ENCODE measurements at regions not wholly inside any gene's neighbourhood (a gene's known extent, or its start where the extent isn't known, plus 50 kb on each side); places are given as distances from the start of the nearest gene placed in this dataset.

DNA sequence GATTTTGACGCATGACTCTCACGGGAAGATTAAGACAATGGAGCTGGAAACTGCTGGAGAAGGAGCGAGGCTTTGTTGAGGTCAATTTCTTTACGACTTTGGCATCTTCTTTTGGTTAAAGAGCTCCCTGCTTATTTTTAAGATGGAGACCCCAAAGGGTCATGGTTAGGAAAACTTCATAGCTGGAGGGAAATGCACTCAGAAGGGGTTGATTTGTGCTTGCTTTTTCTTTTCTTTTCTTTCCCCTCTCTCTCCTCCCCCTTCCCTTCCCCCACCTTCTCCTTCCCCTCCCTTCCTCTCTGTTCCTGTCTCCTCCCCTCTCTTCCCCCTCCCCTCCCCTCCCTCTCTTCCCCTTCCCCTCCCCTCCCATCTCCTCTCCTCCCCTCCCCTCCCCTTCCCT, 79.0 kb downstream of the TNP1 start:
- ATAC-seq (no peak), DNase-seq (no peak)
- H3K4me3 ChIP-seq, result no peak overlapping the region
- H3K9me3 ChIP-seq, result no peaks in the 10 kb centered on the region
- H3K27me3 ChIP-seq, result no peaks in the 10 kb centered on the region
- H3K4me1 ChIP-seq, result peaks cover 0 to 11% (median 0%) of the 10 kb centered on the region in 9 donors
- H3K36me3 ChIP-seq, result no peaks in the 10 kb centered on the region
- TF ChIP-seq, protein P1, sequence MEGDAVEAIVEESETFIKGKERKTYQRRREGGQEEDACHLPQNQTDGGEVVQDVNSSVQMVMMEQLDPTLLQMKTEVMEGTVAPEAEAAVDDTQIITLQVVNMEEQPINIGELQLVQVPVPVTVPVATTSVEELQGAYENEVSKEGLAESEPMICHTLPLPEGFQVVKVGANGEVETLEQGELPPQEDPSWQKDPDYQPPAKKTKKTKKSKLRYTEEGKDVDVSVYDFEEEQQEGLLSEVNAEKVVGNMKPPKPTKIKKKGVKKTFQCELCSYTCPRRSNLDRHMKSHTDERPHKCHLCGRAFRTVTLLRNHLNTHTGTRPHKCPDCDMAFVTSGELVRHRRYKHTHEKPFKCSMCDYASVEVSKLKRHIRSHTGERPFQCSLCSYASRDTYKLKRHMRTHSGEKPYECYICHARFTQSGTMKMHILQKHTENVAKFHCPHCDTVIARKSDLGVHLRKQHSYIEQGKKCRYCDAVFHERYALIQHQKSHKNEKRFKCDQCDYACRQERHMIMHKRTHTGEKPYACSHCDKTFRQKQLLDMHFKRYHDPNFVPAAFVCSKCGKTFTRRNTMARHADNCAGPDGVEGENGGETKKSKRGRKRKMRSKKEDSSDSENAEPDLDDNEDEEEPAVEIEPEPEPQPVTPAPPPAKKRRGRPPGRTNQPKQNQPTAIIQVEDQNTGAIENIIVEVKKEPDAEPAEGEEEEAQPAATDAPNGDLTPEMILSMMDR (IDR thresholded peaks at IDR 0.05), result no peak
- intact Hi-C loops (cut with DNase I), result no loop called here
- no peak overlapping the region for H3K27ac ChIP-seq
- WGBS, 2 donors, result 98 to 99% methylated on average over 4 of the region's 4 CpGs

DNA sequence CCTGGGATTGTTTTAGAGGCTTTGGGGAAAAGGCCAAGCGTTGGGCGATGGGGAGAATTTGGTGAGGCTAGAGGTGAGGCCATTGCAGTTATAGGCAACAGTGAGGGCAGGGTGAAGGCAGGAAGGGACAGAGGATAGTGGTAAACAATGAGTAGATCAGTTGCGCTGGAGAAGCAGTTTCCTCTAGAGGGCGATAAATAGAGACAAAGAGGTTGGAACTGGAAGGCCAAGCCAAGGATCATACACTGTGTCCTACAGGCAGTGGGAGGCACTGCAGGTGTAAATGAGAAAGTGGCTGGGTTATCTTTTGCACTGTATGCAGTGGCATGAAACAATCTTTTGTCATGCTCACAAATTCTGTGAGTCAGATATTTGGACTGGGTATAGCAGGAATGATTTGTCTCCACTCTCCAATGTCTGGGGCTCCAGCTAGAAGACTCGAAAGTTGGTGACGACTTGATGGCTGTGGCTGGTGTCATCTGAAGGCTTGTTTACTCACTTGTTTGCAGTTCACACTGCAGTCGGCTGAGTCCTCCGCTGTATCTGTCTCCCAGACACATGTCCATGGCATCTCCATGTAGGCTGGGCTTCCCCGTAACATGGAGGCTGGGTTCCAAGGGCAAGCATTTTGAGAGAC, 82.1 kb downstream of the TNP1 start:
- intact Hi-C loops (cut with DNase I), result loop anchor here in 1 of 10 donors (10.0 kb wide), 1 partner anchor 83 kb away; the partner anchor contains the start of gene IGFBP5
- 90% methylated on average over 9 of the region's 9 CpGs for WGBS, 2 donors
- TF ChIP-seq, protein P1 (IDR thresholded peaks at IDR 0.05), result peak; percentile 16 to 64 (median 45)
- Histone ChIP-seq H3K4me1 (peaks cover 16 to 42% (median 24%) of the 10 kb centered on the region in 9 donors), H3K9me3 (no peaks in the 10 kb centered on the region), H3K27me3 (no peaks in the 10 kb centered on the region), H3K36me3 (no peaks in the 10 kb centered on the region), H3K27ac (no peak overlapping the region), H3K4me3 (no peak overlapping the region)
- DNase-seq, result no peak
- no peak for ATAC-seq

DNA sequence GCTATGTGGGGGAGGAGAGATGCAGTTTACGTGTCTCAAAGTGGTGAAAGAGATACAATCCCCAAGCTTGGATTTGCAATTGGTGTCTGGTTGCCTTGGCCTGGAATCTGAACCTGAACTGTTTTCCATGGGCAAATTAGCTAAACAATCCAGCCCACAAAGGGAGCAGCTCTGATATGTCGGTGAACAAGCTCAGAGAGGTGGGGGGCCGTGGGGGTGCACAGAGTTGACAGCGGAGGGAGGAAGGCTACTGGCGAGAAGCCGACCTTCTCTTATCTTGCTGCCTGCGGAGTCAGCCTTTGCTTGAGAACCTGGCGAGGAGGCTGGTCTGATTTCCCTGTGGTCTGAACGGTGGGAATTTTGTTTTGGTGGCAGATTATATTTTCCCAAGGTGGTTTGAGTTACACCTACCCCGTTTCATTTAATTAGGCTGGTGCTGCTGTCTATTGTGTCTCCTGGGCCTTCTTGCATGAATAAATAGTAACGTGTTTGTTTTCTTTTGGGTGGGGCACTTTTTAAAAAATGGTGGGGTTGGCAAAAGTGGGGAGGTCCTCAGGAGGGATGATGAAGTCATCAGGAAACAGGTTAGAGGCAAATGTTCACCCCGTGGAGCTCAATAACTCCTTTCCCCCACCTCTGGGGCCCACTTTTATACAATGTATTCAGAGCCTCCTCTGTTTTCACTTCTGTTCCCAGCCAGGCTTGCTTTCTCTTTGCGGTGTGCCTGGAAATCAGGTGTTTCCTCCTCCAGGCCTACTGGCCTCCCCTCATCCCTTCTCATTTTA, 80.9 kb upstream of the IGFBP5 start:
- Histone ChIP-seq H3K36me3 (no peaks in the 10 kb centered on the region), H3K27me3 (no peaks in the 10 kb centered on the region), H3K27ac (peak overlapping the region in 3 of 10 donors; percentile 15 to 93 (median 20)), H3K4me3 (no peak overlapping the region), H3K4me1 (peaks cover 16 to 42% (median 24%) of the 10 kb centered on the region in 9 donors), H3K9me3 (peaks cover 0 to 10% (median 0%) of the 10 kb centered on the region in 11 donors)
- ATAC-seq, result no peak
- WGBS, 2 donors, result 73 to 77% methylated on average over 13 of the region's 13 CpGs
- intact Hi-C loops (cut with DNase I), result loop anchor here in 1 of 10 donors (10.0 kb wide), 1 partner anchor 81 kb away; the partner anchor contains the start of gene IGFBP5
- TF ChIP-seq, protein P1 (IDR thresholded peaks at IDR 0.05), result no peak
- DNase-seq, result no peak

DNA sequence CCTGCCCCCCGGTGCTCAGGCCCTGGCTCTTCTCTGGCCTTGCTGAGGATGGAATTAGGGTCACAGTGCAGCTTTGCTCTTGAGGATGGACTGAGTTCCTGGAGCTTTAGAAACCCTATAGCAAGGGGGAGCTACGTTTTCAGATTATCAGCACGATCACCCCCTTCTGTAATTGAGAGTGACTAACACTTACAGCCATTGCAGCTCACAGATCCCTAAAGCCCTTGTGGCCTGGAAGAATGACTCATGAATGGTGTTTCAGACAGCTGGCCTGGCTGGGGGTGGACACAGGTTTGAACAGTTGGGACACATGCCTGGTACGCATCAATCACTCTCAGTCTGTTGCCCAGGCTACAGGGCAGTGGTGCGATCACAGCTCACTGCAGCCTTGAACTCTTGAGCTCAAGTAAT, 79.7 kb upstream of the IGFBP5 start:
- DNase-seq, result peak; percentile 24 to 48
- no peak overlapping the region for H3K4me3 ChIP-seq
- H3K27ac ChIP-seq, result peak overlapping the region; percentile 32 to 93 (median 82)
- H3K27me3 ChIP-seq, result no peaks in the 10 kb centered on the region
- no peaks in the 10 kb centered on the region for H3K36me3 ChIP-seq
- peaks cover 0 to 10% (median 0%) of the 10 kb centered on the region in 11 donors for H3K9me3 ChIP-seq
- TF ChIP-seq, protein P1 (IDR thresholded peaks at IDR 0.05), result no peak
- peak; percentile 17 to 88 (median 63) for ATAC-seq
- intact Hi-C loops (cut with DNase I), result loop anchor here in 1 of 10 donors (10.0 kb wide), 1 partner anchor 80 kb away; the partner anchor contains the start of gene IGFBP5
- peaks cover 16 to 42% (median 24%) of the 10 kb centered on the region in 9 donors for H3K4me1 ChIP-seq
- 66 to 69% methylated on average over 5 of the region's 5 CpGs for WGBS, 2 donors
